Endothelial cell of umbilical vein (primary cell): ENCODE measurements at regions not wholly inside any gene's neighbourhood (a gene's known extent, or its start where the extent isn't known, plus 50 kb on each side); places are given as distances from the start of the nearest gene placed in this dataset.

Source experiments
- BruUV-seq: library from RNA; stranded (reverse); fragments of 400-500 nt; replicated peaks from 2 replicates; lab custom pipeline; 2021; lab: Mats Ljungman, UMichigan
- CTCF ChIA-PET: fragments of 300-600, 350-600 bp; sonication (Branson Sonifier 250); formaldehyde crosslinking; loops from one replicate; lab custom pipeline; 2021; ENCODE audit warnings: antibody characterized with exemption, inconsistent platforms; lab: Charles Lee
- POLR2A ChIA-PET: fragments of 300-600, 350-600 bp; sonication (Branson Sonifier 250); formaldehyde crosslinking; loops from one replicate; lab custom pipeline; 2021; ENCODE audit warnings: antibody characterized with exemption, inconsistent platforms; lab: Charles Lee
- DNase-seq: peaks from one replicate; pipeline ENCODE4 v3.0.0-alpha.2; 2011; ENCODE audit warnings: low read depth, low spot score
- FAIRE-seq: peaks from 2 replicates; lab custom pipeline; 2011; peaks lifted over from hg19 to GRCh38; lab: Jason Lieb, UNC
- H2AFZ ChIP-seq: 2 replicates; pipeline ENCODE4 v1.6.0; 2012; ENCODE audit warnings: low read depth, low read length, control low read depth, inconsistent platforms
- H3K27ac ChIP-seq: 2 replicates; pipeline ENCODE4 v1.5.1; 2011; ENCODE audit warnings: low read depth, mild to moderate bottlenecking, control low read depth, low read length, moderate library complexity; ENCODE audit not compliant: insufficient read depth
- H3K27me3 ChIP-seq, 2 experiments: 2 replicates each; pipeline versions ENCODE4 v1.6.0 to v1.6.1; 2011; ENCODE audit warnings: low read length in 2 of 2, mixed read lengths in 1 of 2; ENCODE audit not compliant: control insufficient read depth in 2 of 2, insufficient read depth in 2 of 2
- H3K36me3 ChIP-seq, 2 experiments: 2 replicates in 1 of 2; 3 replicates in 1 of 2; pipeline ENCODE4 v1.5.1; 2011; ENCODE audit warnings: low read length in 2 of 2, mild to moderate bottlenecking in 1 of 2, moderate library complexity in 1 of 2; ENCODE audit not compliant: control insufficient read depth in 2 of 2, insufficient read depth in 2 of 2; ENCODE audit errors: extremely low read depth in 1 of 2
- H3K4me1 ChIP-seq: 3 replicates; pipeline ENCODE4 v1.5.1; 2011; ENCODE audit warnings: mild to moderate bottlenecking, low read length; ENCODE audit not compliant: control insufficient read depth, insufficient read depth; ENCODE audit errors: extremely low read depth
- H3K4me2 ChIP-seq: 2 replicates; pipeline ENCODE4 v1.6.1; 2011; ENCODE audit warnings: low read length, control low read depth, mixed read lengths; ENCODE audit not compliant: insufficient read depth
- H3K4me3 ChIP-seq, 3 experiments: fragments of 200-600 bp in 1 of 3; sonication (generic), shearing (Covaris generic) in 1 of 3; replicated peaks in 1 of 3; 2 replicates each; pipeline ENCODE4 v1.5.1; 2011 to 2016; ENCODE audit warnings: control low read depth in 3 of 3, low read length in 3 of 3, mild to moderate bottlenecking in 2 of 3, inconsistent platforms in 1 of 3, low read depth in 1 of 3, moderate library complexity in 1 of 3; ENCODE audit not compliant: insufficient read depth in 1 of 3
- H3K79me2 ChIP-seq: 2 replicates; pipeline ENCODE4 v1.6.0; 2012; ENCODE audit warnings: low read length, inconsistent platforms; ENCODE audit not compliant: control insufficient read depth, insufficient read depth
- H3K9ac ChIP-seq: replicated peaks from 2 replicates; pipeline ENCODE3; 2011; ENCODE audit warnings: low read length, control low read depth; ENCODE audit not compliant: insufficient read depth; ENCODE audit errors: extremely low read depth
- H3K9me1 ChIP-seq: replicated peaks from 3 replicates; pipeline ENCODE4 v1.6.0; 2011; ENCODE audit warnings: mild to moderate bottlenecking, low read length; ENCODE audit not compliant: control insufficient read depth, insufficient read depth; ENCODE audit errors: extremely low read depth
- H3K9me3 ChIP-seq: replicated peaks from 2 replicates; pipeline ENCODE4 v1.5.1; 2012; ENCODE audit warnings: low read length, inconsistent platforms; ENCODE audit not compliant: control insufficient read depth, insufficient read depth
- H4K20me1 ChIP-seq: replicated peaks from 2 replicates; pipeline ENCODE3; 2011; ENCODE audit warnings: mild to moderate bottlenecking, low read length; ENCODE audit not compliant: control insufficient read depth, insufficient read depth; ENCODE audit errors: extremely low read depth
- EZH2 ChIP-seq: IDR thresholded peaks from 2 replicates; pipeline ENCODE4 v1.6.1; 2012; ENCODE audit warnings: borderline replicate concordance, low read depth, mild to moderate bottlenecking, moderate library complexity, low read length, inconsistent platforms; ENCODE audit not compliant: severe bottlenecking
- GATA2 ChIP-seq: IDR thresholded peaks from 2 replicates; pipeline ENCODE4 v1.7.0; 2011; ENCODE audit warnings: low read depth, mild to moderate bottlenecking, moderate library complexity, mixed read lengths, low read length; ENCODE audit not compliant: insufficient read length, insufficient read depth
- POLR2A ChIP-seq: IDR thresholded peaks from 2 replicates; pipeline ENCODE4 v1.6.1; 2012; ENCODE audit warnings: low read depth, mild to moderate bottlenecking, control low read depth, low read length
- POLR2AphosphoS5 ChIP-seq: IDR thresholded peaks from 2 replicates; pipeline ENCODE4 v1.6.1; 2012; ENCODE audit warnings: low read depth, mild to moderate bottlenecking, control low read depth, low read length, moderate library complexity; ENCODE audit not compliant: insufficient read depth
- dilution Hi-C: fragments of 300-500 bp; cut with MboI; formaldehyde crosslinking; loops from one replicate; pipeline ENCODE4 v1.15.0; 2019; ENCODE audit warnings: low sequenced_read_pairs; ENCODE audit not compliant: extremely low pct_ligation_motif_present
- intact Hi-C: fragments of 100-400 bp; cut with micrococcal nuclease; formaldehyde crosslinking; loops from one replicate; pipeline ENCODE4 v1.10.0; 2022
- TF ChIP-seq, protein P1 (sequence below), 2 donors: IDR thresholded peaks; 1 replicate in 1 of 2; 2 replicates in 1 of 2; pipeline ENCODE4 v1.5.1; 2011; ENCODE audit warnings: low read length in 2 of 2, mild to moderate bottlenecking in 2 of 2, moderate library complexity in 2 of 2, control low read depth in 1 of 2, inconsistent platforms in 1 of 2, low read depth in 1 of 2; ENCODE audit not compliant: insufficient read depth in 1 of 2; ENCODE audit errors: extremely low read depth in 1 of 2

DNA sequence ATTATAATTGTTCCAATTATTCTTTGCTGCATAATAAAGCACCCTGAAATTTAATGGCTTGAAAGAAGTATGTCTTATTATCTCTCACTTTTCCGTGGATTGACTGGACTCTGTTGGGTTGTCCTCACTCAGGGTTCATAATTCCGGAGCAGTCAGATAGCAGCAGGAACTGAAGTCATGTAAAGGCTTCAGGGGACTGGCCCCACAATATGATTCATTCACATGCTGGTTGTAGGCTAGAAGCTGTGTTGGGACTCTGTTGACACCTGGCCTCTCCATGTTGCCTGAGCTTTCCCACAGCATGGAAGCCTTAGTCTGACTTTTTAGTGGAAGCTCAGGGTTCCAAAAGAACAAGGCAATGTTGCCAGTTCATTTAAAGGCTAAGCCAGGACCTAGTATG is 367.1 kb upstream of the ADGRL2 start:
- Histone ChIP-seq H3K27me3 (no peaks in the 10 kb centered on the region), H3K27ac (no peak overlapping the region), H3K9me3 (no peaks in the 10 kb centered on the region), H3K36me3 (no peaks in the 10 kb centered on the region), H2AFZ (no peak overlapping the region), H3K4me2 (no peak overlapping the region), H3K4me1 (no peaks in the 10 kb centered on the region), H3K4me3 (no peak overlapping the region), H3K79me2 (no peaks in the 10 kb centered on the region), H3K9me1 (no peaks in the 10 kb centered on the region), H4K20me1 (no peaks in the 10 kb centered on the region), H3K9ac (no peak overlapping the region)
- intact Hi-C loops (no loop called here), dilution Hi-C loops (no loop called here)
- no TSS peak for BruUV-seq
- FAIRE-seq (no peak), DNase-seq (no peak)
- ChIA-PET POLR2A (interaction anchor here (0.6 kb wide), 1 partner anchor 34 kb away, joined by 3 read pairs; no protein-coding TSS in a partner anchor), CTCF (no interaction called here)
- TF ChIP-seq GATA2 (no peak), POLR2A (no peak), EZH2 (no peak)
- TF ChIP-seq, protein P1, sequence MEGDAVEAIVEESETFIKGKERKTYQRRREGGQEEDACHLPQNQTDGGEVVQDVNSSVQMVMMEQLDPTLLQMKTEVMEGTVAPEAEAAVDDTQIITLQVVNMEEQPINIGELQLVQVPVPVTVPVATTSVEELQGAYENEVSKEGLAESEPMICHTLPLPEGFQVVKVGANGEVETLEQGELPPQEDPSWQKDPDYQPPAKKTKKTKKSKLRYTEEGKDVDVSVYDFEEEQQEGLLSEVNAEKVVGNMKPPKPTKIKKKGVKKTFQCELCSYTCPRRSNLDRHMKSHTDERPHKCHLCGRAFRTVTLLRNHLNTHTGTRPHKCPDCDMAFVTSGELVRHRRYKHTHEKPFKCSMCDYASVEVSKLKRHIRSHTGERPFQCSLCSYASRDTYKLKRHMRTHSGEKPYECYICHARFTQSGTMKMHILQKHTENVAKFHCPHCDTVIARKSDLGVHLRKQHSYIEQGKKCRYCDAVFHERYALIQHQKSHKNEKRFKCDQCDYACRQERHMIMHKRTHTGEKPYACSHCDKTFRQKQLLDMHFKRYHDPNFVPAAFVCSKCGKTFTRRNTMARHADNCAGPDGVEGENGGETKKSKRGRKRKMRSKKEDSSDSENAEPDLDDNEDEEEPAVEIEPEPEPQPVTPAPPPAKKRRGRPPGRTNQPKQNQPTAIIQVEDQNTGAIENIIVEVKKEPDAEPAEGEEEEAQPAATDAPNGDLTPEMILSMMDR (IDR thresholded peaks at IDR 0.05; ENCODE audit: extremely low read depth in 1 of 2, insufficient read depth in 1 of 2, low read depth in 1 of 2, low read length in 2 of 2): no peak

DNA sequence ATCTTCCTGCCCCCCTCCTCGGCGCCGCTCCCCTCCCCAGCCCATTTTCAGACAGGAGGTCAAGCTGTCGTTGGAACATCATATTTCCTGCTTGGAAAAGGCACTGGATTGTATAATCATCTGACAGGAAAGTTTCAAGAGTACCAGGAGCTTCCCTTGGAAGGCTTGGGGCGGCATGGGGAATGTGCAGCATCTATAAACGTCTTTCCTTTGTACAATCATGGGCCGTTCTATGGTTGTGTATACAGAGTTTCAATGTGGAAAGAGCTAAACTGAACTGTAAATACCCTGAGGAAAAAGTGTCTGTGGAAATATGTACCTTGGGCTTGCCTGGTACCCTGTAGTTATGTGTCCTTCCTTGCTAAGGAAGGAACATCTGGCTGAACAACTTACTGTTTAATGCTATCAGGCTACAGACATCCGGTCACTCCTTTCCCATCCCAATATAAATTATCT is 368.1 kb upstream of the ADGRL2 start:
- dilution Hi-C loops: no loop called here
- CTCF ChIA-PET: no interaction called here
- no peak for DNase-seq

More for the DNA sequence above, 368.1 kb upstream of the ADGRL2 start:
- no peaks in the 10 kb centered on the region for H3K9me3 ChIP-seq
- POLR2A ChIA-PET: no interaction called here
- H3K4me3 ChIP-seq: no peak overlapping the region
- no peaks in the 10 kb centered on the region for H3K9me1 ChIP-seq
- no peak overlapping the region for H3K27ac ChIP-seq
- no peaks in the 10 kb centered on the region for H3K79me2 ChIP-seq
- no TSS peak for BruUV-seq
- no peak for FAIRE-seq
- intact Hi-C loops: no loop called here
- no peaks in the 10 kb centered on the region for H4K20me1 ChIP-seq
- H3K36me3 ChIP-seq: no peaks in the 10 kb centered on the region
- H3K4me1 ChIP-seq: no peaks in the 10 kb centered on the region
- no peak for TF ChIP-seq POLR2AphosphoS5
- no peak overlapping the region for H2AFZ ChIP-seq
- no peak overlapping the region for H3K9ac ChIP-seq
- no peaks in the 10 kb centered on the region for H3K27me3 ChIP-seq
- H3K4me2 ChIP-seq: no peak overlapping the region
